Activated CD8-positive, alpha-beta memory T cell treated with anti-CD3 and anti-CD28 coated beads, Interleukin-2, amount 50 U/mL, for 24 hours (primary cell): ENCODE measurements at regions not wholly inside any gene's neighbourhood (a gene's known extent, or its start where the extent isn't known, plus 50 kb on each side); places are given as distances from the start of the nearest gene placed in this dataset.
"Not testable (repeated sequence)": the region's sequence is repeated elsewhere in the genome, so short reads cannot be mapped to it uniquely, and the experiment has no call there.

Experiments
- DNase-seq: peaks from one replicate; pipeline ENCODE4 v3.0.0-alpha.2; 2020; ENCODE audit errors: extremely low read depth

DNA sequence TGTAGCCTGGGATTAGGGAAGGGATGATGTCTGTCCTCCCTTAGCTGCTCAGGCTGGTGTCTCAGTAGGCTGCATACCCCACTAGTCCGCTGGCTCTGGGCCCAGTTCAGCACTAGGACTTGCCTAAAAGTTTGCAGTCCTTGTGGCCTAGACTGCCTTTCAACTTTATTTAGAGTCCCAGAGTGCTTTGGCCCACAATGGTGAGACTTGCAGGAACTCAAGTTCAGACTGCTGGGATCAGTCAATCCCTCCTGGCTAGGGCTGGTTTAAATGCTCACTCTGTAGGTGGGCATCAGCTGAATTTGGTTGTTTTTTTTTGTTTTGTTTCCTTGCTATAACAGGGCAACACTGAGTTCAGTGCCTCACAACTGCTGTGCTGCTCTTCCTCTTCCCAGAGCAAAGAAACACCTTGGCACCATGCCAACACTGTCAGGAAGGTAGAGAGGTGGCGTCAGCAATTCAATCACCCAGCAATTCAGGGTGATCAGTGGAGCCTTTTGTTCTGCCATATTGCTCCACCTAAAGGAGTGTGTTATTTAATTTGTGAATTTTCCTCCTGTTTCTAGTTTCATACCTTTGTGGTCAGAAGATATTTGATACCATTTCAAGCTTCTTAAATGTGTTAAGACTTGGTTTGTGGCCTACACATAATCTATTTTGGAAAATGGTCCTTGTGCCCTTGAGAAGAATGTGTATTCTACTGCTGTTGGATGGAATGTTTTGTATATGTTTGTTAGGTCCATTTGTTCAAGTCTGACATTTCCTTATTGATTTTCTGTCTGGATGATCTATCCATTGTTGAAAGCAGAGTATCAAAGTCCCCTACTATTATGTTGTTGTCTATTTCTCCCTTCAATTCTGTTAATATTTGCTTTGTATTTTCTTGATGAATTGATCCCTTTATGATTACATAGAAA, 284.0 kb upstream of the PMFBP1 start:
- DNase-seq, result no peak

DNA sequence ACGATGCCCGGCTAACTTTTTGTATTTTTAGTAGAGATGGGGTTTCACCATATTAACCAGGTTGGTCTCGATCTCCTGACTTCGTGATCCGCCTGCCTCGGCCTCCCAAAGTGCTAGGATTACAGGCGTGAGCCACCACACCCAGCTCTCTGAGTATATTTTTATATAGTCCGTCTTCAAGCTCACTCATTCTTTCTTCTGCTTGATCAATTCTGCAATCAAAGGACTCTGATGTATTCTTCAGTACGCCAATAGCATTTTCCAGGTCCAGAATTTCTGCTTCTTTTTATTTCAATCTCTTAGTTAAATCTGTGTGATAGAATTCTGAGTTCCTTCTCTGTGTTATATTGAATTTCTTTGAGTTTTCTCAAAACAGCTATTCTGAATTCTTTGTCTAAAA, 281.9 kb upstream of the PMFBP1 start:
- DNase-seq, result not testable (repeated sequence)

DNA sequence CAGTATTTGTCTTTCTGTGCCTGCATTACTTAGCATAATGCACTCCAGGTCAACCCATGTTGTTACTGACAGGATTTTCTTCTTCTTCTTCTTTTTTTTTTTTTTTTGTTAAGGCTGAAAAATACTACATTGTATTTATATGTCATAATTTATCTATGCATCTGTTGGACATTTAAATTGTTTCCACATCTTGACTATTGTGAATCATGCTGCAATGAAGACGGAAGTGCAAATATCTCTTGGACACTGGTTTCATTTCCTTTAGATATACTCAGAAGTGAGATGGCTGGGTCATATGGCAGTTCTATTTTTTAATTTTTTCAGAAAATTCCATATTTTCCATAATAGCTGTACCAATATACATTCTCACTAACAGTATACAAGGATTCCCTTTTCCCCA, 272.7 kb upstream of the PMFBP1 start:
- no peak for DNase-seq

DNA sequence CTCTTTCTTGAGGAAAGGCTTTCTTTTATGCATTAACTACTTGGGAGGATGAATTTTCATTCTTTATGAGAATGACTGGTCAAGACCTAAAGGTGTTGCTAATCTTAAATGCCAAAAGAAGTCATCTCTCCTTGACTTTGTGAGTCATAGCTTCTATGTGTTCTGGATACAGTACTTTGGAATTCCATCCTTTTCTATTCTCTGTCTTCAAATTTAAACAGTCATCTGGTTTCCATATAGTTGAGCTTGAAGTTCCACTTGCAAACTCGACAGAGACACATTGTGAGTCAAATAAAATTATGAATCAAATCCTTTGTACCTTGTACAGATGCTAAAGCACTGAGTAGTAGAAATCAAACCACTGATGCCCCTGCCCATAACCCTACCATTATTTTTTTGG, 271.9 kb upstream of the PMFBP1 start:
- DNase-seq, result no peak

DNA sequence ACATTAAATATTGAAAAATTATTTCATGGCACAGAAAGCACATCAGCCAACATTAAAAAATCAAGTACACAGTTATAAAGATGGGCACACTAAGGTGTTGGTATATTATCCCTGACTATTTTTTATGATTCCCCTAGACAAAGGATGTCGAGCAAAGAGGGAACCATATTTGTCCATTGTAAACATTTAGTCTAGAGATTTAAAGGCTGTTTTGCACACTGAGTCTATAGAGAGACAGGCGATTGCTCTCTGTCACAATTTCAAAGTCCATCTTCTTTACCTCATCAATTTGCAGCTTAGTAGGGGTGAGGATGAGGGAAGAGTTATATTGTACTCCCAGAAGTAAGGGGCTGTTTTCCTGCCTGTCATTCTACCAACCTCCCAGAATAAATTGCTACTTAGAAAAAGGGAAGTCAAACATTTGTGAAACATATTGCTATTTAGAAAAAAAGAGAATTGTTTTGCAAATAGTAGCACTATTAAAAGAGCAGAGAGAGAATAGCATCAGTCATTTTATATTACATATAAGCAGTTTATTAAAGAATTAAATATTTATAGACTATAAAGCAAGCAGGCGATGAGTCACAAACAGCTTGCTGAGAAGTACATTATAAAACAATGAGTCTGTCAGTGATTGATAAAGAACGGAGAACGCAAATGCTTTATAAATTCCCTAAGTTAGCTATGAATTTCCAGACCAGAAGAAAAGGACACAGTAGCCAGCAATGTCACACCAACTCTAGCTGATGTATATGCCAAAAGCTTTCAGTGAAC, 270.6 kb upstream of the PMFBP1 start:
- DNase-seq, result no peak

DNA sequence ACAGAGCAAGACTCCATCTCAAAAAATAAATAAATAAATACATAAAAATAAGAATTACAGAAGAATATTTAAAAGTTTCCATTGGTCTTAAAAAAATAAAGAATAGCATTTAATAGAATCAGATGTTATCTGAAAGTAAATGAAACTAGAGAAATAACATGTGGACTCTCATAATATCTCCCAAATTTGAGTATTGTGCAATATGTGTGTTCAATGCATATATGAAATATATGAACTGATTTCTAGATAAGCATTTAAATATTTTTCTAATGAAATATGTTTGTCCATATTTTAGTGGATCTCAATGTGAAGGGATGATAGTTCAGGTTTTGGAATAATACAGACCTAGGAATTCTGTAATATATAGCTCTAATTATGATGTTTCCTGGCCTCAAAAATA, 265.9 kb upstream of the PMFBP1 start:
- no peak for DNase-seq

DNA sequence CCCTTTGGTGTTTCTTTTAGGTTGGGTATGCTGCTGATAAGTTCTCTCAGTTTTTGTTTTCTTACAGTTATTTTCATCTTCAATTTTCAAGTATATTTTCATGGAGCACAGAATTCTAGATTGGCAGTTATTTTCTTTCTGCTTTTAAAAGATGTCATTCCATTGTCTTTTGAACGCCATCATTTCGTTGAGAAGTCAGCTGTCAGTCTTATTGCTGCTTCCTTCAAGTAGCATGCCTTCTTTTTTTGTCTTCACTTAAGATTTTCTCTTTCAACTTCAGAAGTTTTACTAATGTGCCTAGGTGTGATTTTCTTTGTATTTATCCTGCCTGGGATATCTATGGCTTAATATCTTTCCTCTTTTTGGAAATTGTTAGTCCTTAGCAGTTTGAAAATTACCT, 262.2 kb upstream of the PMFBP1 start:
- no peak for DNase-seq

DNA sequence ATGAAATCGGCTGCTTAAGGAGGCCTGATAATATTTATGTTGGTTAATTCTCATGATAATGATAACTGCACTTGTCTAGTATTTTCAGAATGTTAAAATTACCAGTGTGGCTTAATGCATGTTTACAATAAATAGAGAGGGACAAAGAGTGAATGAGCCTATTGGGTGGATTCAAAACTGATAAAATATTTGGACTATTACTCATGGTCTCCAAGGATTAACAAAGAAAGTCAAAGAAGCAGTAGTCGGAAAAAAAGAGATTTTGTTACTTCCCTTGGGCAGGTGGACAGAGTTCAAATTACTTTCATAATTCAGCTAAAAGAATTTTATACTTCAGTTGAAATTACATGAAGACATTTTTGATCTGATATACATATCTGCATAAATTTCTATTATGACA, 258.2 kb upstream of the PMFBP1 start:
- no peak for DNase-seq

DNA sequence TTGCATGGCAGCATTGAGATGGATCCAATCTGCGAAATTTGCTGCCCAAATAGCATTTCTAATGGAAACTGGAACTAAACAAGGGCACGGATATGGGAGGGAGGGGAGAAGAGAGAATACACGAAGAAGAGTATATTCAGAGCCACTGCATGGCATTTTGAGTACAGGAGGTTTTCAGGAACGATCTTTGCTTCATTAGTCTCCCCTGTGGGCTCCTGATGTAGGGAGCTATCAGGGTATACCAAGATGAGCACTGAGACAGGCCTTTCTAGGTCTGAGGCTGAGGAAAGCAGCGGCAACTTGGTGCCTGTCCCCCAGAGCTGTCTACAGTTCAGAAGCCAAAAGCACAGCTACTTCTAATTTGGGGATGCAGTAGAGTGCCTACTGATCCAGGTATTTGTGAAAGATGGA, 257.7 kb upstream of the PMFBP1 start:
- DNase-seq, result no peak

DNA sequence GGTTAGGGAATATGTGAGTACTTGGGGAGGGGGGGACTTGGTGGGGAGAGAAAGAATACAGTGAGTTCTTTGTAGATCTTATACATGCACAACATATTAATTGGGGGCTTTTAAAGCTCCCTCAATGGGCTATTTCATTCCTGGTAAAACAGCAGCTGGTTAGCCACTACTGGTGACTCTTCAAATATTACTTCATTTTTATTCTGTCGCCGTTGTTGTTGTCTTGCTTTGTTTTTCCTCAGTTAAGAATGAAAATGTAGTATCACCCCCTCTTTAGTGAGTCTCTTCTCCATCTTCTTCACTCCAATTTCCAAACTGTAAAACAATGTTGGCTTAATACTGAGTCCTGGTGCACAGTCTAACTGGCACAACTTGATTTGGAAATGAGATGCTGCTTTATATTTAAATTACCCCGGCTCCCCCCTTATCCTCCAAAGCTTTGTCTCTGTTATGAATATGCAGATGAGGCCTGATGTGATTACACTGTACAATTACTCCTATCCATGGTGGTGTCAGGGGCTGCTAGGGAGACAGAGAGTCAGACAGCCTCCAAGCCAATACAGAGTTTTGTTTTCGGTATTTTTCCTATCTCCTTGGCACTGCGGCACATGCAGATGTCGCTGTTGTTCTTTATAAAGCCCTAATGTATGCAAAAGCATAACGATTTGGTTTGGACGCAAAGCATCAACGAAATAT, 256.9 kb upstream of the PMFBP1 start:
- DNase-seq, result no peak

DNA sequence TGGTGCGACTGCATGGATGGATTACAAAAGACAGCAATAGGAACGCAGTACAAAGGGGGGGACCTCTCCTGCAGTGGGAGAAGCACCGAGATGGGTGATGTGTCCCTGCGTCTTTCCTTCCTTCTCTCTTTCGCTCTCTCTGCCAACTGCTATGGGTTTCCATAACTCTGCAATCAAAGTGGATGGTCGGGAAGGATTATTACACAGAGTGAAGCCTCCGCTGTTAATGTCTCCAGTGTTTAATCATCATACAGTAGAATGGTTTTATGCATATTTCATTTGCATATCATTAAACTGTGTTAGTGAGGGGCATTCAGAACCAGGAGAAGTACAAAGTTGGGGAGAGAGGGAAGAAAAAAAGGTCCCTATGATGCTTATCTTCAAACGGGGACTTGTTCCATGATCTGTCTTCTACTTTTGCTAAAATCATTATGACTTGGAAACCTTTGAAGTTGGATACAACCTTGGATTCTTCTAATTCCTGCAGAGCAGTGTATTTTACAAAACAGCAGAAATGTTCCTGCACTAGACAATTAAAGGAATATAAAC, 255.9 kb upstream of the PMFBP1 start:
- no peak for DNase-seq

DNA sequence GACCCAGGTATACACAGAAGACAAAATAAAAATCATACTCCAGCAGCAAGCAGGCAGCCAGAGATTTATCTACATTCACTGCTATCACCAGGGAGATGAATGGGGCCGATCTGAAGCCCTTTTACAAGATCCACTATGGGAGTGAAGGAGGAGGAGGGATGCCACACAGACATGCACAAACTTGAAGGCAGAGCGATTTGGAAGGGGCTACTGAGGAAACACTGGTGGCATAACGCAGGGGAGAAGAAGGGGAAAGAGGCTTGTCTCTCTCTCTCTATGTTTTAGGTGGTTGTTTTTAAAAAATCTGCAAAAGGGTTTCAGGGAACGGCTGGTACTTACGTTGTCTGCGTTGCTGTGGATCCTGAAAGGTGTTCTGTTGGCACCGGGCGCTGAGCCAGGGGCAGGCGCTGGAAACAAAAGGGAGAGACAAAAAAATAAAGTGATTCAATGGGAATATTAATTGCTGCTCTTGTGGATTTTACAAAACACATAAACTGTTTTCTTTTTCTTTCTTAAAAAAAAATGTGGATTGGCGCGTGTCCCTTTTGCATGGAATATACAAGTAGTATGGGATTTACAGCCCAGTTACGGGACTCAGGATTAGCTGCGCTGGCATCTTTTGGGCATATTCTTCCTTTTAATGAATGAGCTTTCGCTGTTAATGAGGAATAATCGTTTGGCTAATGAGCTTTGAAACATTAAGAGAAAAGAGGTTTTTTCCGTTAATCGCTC, 255.3 kb upstream of the PMFBP1 start:
- no peak for DNase-seq

DNA sequence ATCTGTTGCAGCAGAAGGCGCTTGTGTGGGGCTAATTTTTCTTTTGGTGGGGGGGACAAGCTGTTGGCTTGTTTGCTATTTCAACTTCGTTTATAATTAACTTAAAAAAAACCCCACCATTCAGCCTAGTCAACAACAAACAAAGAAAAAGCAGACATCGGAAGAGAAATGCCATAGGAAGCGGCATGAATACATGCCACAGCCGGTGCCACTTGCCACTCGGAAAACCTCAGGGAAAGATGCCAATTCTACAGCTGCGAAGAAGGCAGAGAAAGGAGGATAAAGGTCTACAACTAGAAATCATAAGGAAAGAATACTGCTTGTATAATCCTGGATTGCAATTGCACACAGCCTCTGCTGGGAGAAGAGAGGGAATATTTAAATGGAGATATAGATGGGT, 254.4 kb upstream of the PMFBP1 start:
- no peak for DNase-seq

DNA sequence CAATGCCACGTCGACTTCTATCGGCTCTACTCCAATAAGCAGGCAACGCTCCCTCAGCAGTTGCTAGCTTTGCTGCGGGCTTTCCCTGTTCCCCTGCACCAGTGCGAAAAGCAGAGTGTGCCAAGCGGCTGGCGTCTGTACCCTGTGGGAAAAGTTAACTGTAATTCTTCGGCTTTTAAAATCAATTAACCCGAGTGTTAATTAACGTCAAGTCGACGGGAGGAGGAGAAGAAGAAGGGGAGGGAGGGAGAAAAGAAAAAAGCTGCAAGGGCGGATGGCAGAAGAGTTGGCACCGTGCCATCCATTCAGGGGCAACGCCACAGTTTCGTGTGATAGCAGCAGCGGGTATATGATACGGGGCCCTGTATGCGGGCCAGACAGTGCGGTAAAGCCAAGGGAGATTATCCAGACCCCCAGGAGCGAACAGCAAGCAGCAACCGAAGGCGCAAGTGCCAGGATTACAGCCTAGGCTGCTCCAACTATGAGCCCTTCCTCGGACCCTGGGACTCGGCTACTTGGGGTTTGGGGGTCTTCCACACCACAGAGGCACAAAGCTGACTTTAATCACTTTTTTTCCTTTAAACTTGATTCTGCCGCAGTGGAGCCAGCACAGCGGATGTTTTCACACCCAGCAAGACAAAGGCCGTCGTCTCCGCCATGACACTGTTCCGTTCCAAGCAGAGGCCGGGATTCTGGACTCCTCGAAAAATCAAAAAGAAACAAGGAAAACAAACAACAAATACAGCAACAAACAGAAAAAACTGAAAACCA, 253.8 kb upstream of the PMFBP1 start:
- DNase-seq, result no peak

DNA sequence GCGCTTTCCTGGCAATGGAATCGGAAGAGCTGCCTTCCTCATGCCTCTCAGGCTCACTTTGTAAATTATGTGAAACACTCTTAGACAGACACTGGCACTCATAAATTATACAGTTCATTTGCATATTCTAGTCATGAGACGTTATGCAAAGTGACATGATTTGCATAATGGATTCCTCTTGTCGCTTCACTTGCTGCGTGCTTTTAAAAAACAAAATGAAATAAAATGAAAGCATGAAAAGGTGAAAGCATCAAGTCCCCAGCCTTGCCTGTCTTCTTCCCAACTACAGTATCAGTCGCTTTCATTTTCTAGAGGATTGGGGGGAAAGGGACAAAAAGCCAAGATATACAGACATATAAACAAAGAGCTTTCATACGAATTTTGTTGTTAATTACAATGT, 252.8 kb upstream of the PMFBP1 start:
- DNase-seq, result no peak

DNA sequence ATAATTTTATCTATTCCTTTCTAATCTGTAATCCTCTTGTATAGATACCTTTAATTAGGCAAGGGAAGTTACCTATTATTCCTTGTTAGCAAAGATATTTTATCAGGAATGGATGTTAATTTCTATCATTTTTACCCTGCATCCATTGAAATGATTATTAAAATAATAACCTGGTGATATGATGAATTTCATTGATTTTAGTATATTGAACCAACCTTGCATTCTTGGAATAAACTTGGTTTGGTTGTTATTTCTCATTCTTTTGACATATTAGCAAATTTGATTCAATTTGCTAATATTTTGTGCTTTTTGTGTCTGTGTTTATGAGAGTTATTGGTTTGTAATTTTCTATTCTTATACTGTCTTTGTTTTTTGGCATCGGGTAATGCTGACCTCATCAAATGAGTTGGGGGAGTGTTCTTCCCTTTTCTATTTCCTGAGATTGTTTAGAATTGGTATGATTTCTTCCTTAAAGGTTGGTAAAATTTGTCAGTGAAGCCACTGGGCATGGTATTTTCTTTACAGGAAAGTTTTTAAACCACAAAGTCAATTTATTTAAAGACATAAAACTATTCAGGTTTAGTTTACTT, 250.4 kb upstream of the PMFBP1 start:
- no peak for DNase-seq

DNA sequence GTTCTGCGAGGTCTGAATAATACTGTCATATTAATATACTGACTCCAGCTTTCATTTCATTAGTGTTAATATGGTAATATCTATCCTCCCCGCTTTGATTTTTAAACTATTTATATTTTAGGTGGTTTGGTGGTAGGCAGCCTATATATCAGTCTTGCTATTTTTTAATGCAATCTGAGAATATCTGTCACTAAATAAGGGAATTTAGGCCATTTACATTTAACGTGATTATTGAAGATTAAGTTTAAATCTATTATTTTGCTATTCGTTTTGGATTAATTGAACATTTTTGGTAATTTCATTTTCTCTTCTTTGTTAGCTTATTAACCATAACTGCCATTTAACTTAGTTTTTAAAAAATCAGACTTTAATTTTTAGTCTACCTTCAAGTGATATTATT, 247.7 kb upstream of the PMFBP1 start:
- DNase-seq, result no peak

DNA sequence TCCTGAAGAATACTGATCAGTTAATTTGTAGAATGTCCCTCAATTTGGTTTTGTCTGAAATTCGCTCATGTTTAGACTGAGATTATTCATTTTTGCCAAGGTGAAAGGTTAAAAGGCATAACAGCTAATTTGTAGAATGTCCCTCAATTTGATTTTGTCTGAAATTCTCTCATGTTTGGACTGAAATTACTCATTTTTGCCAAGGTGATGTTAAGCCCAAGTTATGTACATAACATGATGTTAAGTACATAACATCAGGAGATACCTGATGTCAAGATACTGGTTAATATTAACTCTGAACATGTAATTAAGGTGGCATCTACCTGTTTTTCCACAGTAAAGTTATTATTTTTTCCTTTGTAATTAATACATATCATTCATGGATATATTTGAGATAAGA, 243.4 kb upstream of the PMFBP1 start:
- no peak for DNase-seq

DNA sequence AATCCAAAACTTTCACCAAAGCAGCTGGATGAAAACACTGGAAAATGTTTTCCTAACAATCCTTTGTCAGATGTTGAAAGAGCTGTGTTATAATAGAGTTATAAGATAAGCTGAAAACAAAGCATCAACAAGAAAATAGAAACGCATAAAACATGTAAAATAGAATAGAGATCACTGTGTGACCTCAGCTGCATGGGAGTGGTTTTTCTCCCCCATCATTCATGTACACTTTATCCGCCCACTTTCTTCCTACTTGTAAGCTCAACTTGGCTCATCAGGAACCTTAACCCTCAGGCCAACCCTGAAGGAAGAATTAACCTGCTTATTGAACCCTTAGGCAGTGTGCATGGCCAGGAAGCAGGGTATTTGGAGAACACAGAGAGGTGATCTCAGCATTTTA, 238.5 kb upstream of the PMFBP1 start:
- no peak for DNase-seq

DNA sequence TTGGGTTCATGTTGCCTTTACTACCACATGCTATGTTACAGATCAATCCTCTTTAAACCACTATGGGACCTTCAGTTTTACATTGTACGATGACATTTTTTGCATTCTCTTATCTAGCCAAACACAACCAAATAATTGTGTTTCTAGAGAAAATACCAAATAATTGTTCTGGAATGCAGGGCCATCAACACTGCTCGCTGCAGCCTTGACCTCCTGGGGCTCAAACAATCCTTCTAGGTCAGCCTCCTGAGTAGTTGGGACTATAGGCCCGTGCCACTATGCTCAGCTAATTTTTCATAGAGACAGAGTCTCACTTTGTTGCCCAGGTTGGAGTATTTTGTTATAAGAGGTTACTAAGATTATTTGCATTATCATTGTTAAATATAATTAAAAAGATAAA, 237.5 kb upstream of the PMFBP1 start:
- no peak for DNase-seq
